ENCODE measurements at regions not wholly inside any gene's neighbourhood (a gene's known extent, or its start where the extent isn't known, plus 50 kb on each side); places are given as distances from the start of the nearest gene placed in this dataset.

GRCh38 chr5:96031811-96032261 lies 70.2 kb upstream of the ELL2 start:
- TF ChIP-seq POLR2A (IDR thresholded peaks at IDR 0.05) (no peak), EP300 (IDR thresholded peaks at IDR 0.05) (no peak)

Data from tibial nerve (tissue), 3 donors.